Stimulated activated CD4-positive, alpha-beta T cell treated with anti-CD3 and anti-CD28 coated beads, TNF-alpha, amount 100 ng/mL, for 1 hour (primary cell): ENCODE measurements at regions not wholly inside any gene's neighbourhood (a gene's known extent, or its start where the extent isn't known, plus 50 kb on each side); places are given as distances from the start of the nearest gene placed in this dataset.

Experiments used
- DNase-seq, 3 donors: peaks; one replicate each; pipeline ENCODE4 v3.0.0-alpha.2; 2020; ENCODE audit warnings: low read depth in 3 of 3, low spot score in 1 of 3

GRCh38 chr6:102389994-102390393, 996.5 kb downstream of the GRIK2 start:
- DNase-seq = no peak

- no peak for DNase-seq
Observed at GRCh38 chr6:102387326-102388033, 994.0 kb downstream of the GRIK2 start.

- no peak for DNase-seq
Observed at GRCh38 chr6:102381203-102381602, 987.7 kb downstream of the GRIK2 start.

GRCh38 chr6:102356170-102356569, 962.7 kb downstream of the GRIK2 start:
- DNase-seq = no peak

GRCh38 chr6:102355578-102355977, 962.1 kb downstream of the GRIK2 start:
- no peak for DNase-seq

- no peak for DNase-seq
Observed at GRCh38 chr6:102352552-102352951, 959.0 kb downstream of the GRIK2 start.

- no peak for DNase-seq
Observed at GRCh38 chr6:102344769-102345168, 951.3 kb downstream of the GRIK2 start.

GRCh38 chr6:102340311-102340710, 946.8 kb downstream of the GRIK2 start:
- DNase-seq = no peak

GRCh38 chr6:102333736-102334135, 940.2 kb downstream of the GRIK2 start:
- no peak for DNase-seq

- no peak for DNase-seq
Observed at GRCh38 chr6:102327697-102328225, 934.3 kb downstream of the GRIK2 start.

GRCh38 chr6:102313699-102314098, 920.2 kb downstream of the GRIK2 start:
- no peak for DNase-seq

GRCh38 chr6:102309700-102310099, 916.2 kb downstream of the GRIK2 start:
- no peak for DNase-seq

GRCh38 chr6:102300350-102300749, 906.8 kb downstream of the GRIK2 start:
- no peak for DNase-seq

GRCh38 chr6:102298051-102298450, 904.5 kb downstream of the GRIK2 start:
- no peak for DNase-seq
